ENCODE measurements at regions not wholly inside any gene's neighbourhood (a gene's known extent, or its start where the extent isn't known, plus 50 kb on each side); places are given as distances from the start of the nearest gene placed in this dataset.

DNA sequence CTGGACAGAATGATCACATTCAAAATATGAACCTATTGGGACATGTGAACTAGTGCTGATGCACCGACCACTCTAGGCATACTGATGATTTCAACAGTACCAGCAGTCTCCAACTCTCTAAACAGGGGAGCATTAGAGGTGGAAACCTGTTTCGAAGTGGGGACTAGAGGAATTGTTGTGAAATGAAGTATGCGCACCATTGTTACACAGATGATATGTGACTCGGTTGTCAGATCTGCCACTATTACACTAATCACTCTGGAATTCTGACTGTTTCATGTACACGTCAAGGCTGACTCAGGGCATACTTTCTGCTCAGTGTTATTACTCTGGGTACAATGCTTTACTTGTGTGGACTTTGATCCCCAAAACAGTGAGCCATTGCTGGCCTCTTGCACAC, 198.2 kb upstream of the UBE2E2 start:
- TF ChIP-seq, protein P1, sequence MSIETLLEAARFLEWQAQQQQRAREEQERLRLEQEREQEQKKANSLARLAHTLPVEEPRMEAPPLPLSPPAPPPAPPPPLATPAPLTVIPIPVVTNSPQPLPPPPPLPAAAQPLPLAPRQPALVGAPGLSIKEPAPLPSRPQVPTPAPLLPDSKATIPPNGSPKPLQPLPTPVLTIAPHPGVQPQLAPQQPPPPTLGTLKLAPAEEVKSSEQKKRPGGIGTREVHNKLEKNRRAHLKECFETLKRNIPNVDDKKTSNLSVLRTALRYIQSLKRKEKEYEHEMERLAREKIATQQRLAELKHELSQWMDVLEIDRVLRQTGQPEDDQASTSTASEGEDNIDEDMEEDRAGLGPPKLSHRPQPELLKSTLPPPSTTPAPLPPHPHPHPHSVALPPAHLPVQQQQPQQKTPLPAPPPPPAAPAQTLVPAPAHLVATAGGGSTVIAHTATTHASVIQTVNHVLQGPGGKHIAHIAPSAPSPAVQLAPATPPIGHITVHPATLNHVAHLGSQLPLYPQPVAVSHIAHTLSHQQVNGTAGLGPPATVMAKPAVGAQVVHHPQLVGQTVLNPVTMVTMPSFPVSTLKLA (IDR thresholded peaks at IDR 0.05), result no peak
- TF ChIP-seq, protein P2, sequence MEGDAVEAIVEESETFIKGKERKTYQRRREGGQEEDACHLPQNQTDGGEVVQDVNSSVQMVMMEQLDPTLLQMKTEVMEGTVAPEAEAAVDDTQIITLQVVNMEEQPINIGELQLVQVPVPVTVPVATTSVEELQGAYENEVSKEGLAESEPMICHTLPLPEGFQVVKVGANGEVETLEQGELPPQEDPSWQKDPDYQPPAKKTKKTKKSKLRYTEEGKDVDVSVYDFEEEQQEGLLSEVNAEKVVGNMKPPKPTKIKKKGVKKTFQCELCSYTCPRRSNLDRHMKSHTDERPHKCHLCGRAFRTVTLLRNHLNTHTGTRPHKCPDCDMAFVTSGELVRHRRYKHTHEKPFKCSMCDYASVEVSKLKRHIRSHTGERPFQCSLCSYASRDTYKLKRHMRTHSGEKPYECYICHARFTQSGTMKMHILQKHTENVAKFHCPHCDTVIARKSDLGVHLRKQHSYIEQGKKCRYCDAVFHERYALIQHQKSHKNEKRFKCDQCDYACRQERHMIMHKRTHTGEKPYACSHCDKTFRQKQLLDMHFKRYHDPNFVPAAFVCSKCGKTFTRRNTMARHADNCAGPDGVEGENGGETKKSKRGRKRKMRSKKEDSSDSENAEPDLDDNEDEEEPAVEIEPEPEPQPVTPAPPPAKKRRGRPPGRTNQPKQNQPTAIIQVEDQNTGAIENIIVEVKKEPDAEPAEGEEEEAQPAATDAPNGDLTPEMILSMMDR (CRISPR knock-in tag; IDR thresholded peaks at IDR 0.05), result no peak
- TF ChIP-seq ZNF17 (CRISPR knock-in tag; IDR thresholded peaks at IDR 0.05), result no peak
- no peak for TF ChIP-seq ISX (CRISPR knock-in tag; conservative IDR thresholded peaks at IDR 0.05)
- no peak for TF ChIP-seq WIZ (CRISPR knock-in tag; IDR thresholded peaks at IDR 0.05)
- TF ChIP-seq, protein P3, sequence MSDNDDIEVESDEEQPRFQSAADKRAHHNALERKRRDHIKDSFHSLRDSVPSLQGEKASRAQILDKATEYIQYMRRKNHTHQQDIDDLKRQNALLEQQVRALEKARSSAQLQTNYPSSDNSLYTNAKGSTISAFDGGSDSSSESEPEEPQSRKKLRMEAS (IDR thresholded peaks at IDR 0.05), result no peak
- TF ChIP-seq, protein P4, sequence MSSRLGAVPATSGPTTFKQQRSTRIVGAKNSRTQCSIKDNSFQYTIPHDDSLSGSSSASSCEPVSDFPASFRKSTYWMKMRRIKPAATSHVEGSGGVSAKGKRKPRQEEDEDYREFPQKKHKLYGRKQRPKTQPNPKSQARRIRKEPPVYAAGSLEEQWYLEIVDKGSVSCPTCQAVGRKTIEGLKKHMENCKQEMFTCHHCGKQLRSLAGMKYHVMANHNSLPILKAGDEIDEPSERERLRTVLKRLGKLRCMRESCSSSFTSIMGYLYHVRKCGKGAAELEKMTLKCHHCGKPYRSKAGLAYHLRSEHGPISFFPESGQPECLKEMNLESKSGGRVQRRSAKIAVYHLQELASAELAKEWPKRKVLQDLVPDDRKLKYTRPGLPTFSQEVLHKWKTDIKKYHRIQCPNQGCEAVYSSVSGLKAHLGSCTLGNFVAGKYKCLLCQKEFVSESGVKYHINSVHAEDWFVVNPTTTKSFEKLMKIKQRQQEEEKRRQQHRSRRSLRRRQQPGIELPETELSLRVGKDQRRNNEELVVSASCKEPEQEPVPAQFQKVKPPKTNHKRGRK (CRISPR knock-in tag; IDR thresholded peaks at IDR 0.05), result no peak
- TF ChIP-seq EZH2 (conservative IDR thresholded peaks at IDR 0.05; ENCODE audit: low read depth, low read length), result no peak
- TF ChIP-seq ZNF776 (CRISPR knock-in tag; IDR thresholded peaks at IDR 0.05), result no peak
- TF ChIP-seq, protein P5, sequence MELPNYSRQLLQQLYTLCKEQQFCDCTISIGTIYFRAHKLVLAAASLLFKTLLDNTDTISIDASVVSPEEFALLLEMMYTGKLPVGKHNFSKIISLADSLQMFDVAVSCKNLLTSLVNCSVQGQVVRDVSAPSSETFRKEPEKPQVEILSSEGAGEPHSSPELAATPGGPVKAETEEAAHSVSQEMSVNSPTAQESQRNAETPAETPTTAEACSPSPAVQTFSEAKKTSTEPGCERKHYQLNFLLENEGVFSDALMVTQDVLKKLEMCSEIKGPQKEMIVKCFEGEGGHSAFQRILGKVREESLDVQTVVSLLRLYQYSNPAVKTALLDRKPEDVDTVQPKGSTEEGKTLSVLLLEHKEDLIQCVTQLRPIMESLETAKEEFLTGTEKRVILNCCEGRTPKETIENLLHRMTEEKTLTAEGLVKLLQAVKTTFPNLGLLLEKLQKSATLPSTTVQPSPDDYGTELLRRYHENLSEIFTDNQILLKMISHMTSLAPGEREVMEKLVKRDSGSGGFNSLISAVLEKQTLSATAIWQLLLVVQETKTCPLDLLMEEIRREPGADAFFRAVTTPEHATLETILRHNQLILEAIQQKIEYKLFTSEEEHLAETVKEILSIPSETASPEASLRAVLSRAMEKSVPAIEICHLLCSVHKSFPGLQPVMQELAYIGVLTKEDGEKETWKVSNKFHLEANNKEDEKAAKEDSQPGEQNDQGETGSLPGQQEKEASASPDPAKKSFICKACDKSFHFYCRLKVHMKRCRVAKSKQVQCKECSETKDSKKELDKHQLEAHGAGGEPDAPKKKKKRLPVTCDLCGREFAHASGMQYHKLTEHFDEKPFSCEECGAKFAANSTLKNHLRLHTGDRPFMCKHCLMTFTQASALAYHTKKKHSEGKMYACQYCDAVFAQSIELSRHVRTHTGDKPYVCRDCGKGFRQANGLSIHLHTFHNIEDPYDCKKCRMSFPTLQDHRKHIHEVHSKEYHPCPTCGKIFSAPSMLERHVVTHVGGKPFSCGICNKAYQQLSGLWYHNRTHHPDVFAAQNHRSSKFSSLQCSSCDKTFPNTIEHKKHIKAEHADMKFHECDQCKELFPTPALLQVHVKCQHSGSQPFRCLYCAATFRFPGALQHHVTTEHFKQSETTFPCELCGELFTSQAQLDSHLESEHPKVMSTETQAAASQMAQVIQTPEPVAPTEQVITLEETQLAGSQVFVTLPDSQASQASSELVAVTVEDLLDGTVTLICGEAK (IDR thresholded peaks at IDR 0.05), result no peak
- TF ChIP-seq, protein P5 (CRISPR knock-in tag; IDR thresholded peaks at IDR 0.05), result no peak

All from HepG2 (cell line).